ENCODE measurements at regions not wholly inside any gene's neighbourhood (a gene's known extent, or its start where the extent isn't known, plus 50 kb on each side); places are given as distances from the start of the nearest gene placed in this dataset.

DNA sequence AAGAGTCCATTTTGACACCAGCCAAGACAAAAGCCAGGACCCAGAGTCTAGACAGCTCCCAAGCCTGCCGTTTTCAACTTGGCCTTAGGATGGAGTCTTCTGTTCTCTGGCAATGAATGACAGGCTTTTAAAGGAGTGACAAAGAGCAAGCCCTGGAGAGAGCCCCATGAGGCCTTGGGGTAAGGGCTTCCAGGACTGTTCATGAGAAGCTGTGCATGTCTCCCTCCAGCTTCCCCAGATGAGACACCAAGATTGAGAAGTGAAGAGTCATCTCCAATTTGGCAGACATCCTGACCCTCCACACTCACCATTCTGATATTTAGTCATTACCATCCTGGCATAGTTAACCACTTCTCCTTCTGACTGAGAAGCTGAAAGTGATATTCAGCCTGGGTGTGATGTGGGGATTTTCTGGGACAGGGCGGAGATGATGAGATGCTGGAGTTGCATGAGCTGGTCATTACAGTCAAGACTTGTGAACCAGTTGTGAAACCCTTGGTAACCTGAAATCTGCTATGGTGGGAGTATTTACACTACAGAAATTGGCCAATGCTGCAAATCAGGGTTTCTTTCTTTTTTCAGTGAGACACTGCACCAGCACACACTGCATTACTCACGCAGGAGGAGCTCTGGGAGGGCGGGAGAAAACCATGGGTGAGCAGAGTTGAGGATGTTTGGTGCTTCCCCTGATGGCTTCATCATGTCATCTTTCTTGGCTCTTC lies 77.8 kb downstream of the VCPKMT start:
- DNase-seq (ENCODE audit: low read depth), result peak; percentile 66

DNA sequence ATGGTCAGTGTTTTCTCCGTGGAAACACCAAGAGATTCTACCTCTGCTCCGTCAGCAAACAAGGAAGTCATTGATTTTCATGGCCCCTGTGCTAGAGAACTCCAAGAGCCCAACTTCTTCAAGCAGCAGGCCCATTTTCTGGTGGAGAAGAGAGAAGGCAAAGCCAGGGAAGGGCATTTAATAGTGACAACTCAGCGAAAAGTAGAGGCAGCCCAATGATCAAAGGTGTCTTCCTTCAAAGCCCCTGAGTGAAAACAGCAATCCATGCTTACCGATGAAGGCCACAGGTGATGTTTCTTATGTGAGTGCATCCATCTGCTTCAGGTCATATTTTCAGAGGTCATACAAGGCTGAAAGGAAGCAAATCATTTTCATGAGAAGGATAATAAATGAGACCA lies 77.3 kb downstream of the VCPKMT start:
- DNase-seq (ENCODE audit: low read depth), result no peak

- DNase-seq (ENCODE audit: low read depth), result no peak
Observed at GRCh38 chr14:50039734-50040400, 76.5 kb downstream of the VCPKMT start.

GRCh38 chr14:50040401-50040775 lies 76.0 kb downstream of the VCPKMT start:
- DNase-seq (ENCODE audit: low read depth), result peak; percentile 22

DNA sequence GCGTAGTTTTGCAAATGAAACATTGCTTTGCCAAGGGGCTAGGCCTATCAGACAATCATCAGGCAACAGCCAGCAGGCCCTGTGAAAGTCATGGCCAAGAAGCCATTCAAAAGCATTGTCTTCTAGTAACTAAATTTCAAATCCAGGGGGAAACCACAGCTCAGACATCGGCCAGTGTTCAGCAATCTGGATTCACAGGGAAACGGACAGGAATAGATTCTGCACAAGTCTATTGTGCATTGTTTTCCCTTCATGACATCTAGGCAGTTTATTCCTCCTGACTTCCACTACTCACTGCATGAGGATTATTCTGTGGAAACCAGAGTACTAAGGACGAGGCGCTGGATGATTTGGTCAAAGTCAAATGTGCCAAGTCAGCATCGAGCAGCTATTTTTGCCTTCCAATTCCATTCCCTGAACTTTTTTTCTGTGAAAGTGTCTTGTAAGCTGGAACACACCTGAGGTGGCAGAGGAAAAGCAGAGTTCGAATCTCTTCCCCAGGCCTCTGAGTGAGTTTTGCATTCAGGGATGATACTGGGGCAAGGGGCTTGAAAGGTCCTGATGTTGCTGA lies 75.4 kb downstream of the VCPKMT start:
- no peak for DNase-seq (ENCODE audit: low read depth)

GRCh38 chr14:50041980-50042379 lies 74.4 kb downstream of the VCPKMT start:
- DNase-seq (ENCODE audit: low read depth), result no peak

DNA sequence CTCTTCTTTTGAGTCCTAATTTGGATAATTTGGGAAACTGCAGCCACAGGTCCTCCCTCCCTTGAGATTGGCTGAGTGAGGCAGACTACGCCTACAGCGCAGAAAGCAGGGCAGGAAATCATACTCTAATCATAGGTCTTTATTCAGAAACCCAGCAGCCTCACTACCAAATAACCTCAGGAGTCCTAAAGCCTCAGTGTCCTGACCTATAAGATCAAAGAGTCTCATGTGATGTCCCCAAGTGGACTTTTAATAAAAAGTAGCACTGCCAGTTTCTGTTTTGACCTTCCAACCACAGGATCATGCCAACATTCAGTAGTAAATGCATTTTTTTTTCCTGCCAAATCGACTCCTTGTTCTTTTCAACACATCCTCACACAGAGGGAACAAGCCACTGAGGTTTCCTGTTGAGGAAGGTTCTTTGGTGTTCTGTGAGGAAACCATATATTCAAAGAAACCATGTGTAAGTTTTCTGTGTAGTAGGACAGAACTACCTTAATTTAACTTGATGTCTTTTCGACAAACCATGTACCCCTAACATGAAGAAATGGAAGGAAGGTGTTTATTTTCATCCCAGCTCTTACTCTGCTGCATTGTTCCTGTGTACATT lies 72.2 kb downstream of the VCPKMT start:
- no peak for DNase-seq (ENCODE audit: low read depth)

- peak; percentile 67 for DNase-seq (ENCODE audit: low read depth)
Observed at GRCh38 chr14:50045039-50045711, 71.2 kb downstream of the VCPKMT start.

DNA sequence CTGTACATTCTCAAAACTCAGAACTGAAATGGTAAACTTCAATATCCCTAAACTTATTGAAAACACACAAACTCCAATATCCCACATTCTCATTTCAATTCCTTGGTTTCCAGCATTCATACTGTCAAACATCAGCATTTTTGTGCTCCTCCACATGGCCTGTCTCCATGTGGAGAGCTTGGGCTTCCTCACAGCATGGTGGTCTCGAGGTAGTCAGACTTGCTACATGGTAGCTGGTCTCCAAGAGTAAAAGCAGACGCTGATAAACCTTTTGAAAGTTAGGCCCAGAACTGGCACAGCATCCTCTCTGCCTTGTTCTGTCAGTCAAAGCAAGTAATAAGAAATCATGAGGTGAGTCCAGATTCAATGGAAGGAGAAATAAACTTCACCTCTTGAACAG lies 70.5 kb downstream of the VCPKMT start:
- no peak for DNase-seq (ENCODE audit: low read depth)

DNA sequence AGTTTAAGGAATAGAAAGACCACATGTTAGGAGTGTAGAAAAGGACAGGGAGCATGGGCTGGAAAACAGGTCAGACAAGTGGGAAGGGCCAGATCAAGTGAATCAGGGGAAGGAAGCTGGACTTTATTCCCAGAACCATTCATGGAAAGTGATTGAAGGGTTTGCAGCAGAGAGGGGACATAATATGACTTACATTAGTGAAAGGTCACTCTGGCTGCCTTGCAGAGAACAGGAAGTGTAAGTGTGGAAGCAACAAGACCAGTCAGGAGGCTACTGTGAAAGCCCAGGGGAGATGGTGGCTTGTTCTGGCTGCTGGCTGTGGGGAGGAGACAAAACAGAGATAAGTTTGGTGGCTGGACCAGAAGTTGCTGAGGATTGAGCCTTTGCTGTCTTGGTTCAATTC lies 69.1 kb downstream of the VCPKMT start:
- no peak for DNase-seq (ENCODE audit: low read depth)

DNA sequence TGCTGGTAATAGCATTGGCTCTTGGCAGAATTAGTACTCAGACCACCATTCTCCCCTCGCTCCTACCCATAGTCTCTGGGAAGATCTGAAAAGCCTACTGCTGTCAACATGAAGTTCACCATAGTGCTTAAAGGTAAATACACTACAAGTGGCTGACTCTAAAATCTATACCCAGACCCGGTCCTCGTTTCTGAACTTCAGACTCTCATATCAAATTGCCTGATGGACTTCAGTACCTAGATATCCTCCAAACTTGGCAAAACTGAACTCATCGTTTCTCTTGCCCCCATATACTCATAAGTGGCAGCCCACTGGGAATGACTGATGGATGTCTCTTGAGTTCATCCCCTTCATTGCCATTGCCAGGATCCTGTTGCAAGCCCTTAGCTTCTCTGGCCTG lies 67.3 kb downstream of the VCPKMT start:
- no peak for DNase-seq (ENCODE audit: low read depth)

DNA sequence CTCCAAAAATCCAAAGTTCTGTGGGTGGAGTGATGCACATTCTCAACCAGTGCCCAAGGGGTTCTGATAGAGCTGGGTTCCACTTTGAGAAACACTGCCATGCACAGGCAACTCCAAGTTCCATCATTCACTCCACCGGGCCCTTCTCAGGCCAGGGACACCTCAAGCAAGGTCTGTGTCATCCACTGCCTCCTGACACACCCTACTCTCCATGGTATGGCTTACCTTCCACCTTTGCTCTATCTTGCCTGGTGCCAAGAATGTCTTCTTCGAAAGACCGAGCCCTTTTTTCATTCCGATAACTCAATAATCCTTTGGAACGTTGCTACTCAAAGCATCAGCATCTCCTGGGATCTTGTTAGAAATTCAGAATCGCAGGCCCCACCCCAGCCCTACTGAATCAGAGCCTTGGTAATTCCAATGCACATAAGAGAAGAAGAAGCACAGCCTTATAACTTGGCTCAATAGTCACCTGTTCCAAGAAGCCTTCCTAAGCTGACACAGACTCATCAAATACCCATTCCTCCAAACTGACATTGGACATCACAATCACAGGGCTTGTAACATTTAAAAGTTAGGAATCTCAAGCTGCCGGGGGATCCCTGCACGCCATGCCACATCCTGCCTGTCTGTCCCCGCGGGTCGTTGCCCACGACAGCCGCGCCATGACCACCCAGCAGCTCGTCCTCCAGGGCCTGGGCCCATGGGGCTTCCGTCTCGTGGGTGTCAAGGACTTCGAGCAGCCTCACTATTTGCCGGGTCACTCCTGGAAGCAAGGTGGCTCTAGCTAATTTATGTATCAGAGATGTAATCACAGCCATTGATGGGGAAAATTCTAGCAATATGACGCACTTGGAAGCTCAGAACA lies 66.4 kb downstream of the VCPKMT start:
- no peak for DNase-seq (ENCODE audit: low read depth)

GRCh38 chr14:50051106-50051505 lies 65.3 kb downstream of the VCPKMT start:
- DNase-seq (ENCODE audit: low read depth), result no peak

DNA sequence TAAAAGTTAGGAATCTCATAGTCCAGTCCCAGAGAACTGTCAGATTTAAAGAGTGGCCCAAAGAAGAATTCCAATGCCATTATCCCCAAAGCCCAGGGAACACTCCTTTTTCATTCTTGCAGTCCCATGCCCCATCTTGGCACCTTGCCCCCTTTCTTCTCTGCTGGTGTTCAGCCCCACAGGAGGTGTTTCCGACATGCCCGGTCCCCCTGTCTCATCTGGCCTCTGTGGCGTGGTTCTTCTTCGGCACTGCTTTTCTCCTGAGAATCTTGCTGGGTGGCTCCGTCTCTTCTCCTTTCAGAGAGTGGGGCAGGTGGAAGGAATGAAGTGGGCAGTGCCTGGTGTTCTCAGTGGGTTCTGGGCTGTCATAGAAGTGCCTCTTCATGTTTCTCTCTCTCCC lies 64.7 kb downstream of the VCPKMT start:
- DNase-seq (ENCODE audit: low read depth), result no peak

DNA sequence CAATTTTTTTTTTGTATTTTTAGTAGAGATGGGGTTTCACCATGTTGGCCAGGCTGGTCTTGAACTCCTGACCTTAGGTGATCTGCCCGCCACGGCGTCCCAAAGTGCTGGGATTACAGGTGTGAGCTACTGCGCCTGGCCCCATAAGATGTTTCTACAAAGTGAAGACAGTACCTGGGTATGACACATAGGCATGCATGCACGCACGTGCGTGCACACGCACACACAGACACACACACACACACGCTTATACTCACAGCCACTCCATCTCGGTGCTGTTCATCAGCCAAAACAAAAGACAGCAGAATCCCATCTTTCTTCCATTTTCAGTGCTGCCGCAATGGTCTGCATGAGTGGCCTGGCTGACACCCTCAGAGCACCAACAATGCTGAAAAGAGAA lies 63.9 kb downstream of the VCPKMT start:
- DNase-seq (ENCODE audit: low read depth), result no peak

DNA sequence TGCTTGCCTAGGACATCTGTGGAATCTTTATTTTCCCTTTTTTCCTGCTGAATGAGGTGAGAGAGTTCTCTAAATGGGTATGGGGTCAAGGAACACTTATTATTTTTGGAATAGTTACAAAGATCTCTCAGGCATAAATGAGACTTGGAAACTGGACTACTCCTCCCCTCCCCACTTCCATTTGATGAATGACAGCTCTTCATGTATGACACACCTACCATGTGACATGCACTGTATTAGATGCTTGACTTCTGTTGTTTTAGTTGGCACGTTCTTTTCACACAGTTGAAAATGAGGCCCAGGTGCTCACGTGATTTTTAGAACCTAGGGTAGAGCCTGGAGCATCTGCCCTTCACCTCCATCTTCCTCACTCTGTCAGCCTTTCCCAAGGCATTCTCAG lies 62.4 kb downstream of the VCPKMT start:
- no peak for DNase-seq (ENCODE audit: low read depth)

GRCh38 chr14:50055461-50056228 lies 60.7 kb downstream of the VCPKMT start:
- no peak for DNase-seq (ENCODE audit: low read depth)

DNA sequence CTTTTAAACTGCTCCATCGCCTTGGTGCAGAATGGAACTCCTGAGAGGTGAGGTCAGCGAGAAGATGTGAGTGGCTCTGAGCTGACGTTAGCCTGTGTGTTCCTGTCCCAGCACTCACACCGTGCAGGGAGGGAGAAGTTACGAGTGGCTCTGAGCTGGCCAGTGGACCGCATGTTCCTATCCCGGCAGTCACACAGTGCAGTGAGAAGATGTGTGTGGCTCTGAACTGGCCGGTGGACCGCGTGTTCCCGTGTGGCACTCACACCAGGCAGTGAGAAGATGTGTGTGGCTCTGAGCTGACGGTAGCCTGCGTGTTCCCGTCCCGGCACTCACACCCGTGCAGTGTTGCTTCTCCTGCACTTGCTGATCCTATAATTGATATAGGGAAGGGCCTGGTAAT lies 59.9 kb downstream of the VCPKMT start:
- no peak for DNase-seq (ENCODE audit: low read depth)

DNA sequence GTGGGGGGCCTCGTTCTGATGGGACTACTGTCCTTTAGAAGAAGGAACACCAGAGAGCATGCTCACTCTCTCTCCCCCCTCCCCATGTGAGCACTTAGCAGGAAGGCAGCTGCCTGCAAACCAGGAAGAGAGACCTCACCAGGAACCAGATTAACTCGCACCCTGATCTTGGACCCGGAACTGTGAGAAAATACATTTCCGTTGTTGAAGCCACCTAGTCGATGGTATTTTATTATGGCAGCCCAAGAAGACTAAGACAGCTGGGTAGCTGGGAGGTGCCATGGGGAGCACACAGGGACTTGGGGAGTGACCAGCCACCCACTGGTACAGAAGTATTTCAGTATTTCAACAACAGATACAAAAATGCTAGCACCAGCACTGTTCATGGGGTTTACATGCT lies 59.0 kb downstream of the VCPKMT start:
- DNase-seq (ENCODE audit: low read depth), result no peak

GRCh38 chr14:50058113-50058512 lies 58.3 kb downstream of the VCPKMT start:
- no peak for DNase-seq (ENCODE audit: low read depth)
